ENCODE measurements at regions not wholly inside any gene's neighbourhood (a gene's known extent, or its start where the extent isn't known, plus 50 kb on each side); places are given as distances from the start of the nearest gene placed in this dataset.
"Not testable (repeated sequence)": the region's sequence is repeated elsewhere in the genome, so short reads cannot be mapped to it uniquely, and the experiment has no call there.

DNA sequence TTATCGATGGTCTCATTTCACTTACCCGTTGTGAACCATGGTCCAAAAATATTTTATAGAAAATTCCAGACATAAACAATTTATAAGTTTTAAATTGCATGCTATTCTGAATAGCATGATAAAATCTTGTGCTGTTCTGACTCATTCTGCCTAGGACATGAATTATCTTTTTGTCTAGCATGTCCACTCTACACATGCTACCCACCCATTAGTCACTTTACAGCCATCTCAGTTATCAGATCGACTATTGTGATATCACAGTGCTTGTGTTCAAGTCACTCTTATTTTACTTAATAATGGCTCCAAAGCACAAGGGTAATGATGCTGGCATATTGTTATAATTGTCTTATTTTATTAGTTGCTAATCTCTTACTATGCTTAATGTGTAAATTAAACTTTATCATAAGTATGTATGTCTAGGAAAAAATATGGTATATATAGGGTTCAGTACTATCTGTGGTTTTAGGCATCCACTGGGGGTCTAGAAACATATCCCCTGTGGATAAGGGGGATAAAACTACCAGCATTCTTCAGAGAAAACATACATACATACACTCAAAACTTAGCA, 252.0 kb upstream of the HTR1E start:
- no peaks in the 10 kb centered on the region for H3K36me3 Mint-ChIP-seq (ENCODE audit: low read depth)
- H3K4me3 Mint-ChIP-seq, result no peak overlapping the region
- no peak overlapping the region for H3K27ac Mint-ChIP-seq
- no peak for TF ChIP-seq CTCF (IDR thresholded peaks at IDR 0.05)
- H3K27me3 Mint-ChIP-seq (ENCODE audit: low read depth, poor library complexity), result no peaks in the 10 kb centered on the region
- H3K9me3 Mint-ChIP-seq, result peaks cover 3% of the 10 kb centered on the region
- no peaks in the 10 kb centered on the region for H3K4me1 Mint-ChIP-seq
- DNase-seq, result no peak

GRCh38 chr6:86683132-86683908, 254.0 kb upstream of the HTR1E start:
- Mint-ChIP-seq H3K9me3 (no peaks in the 10 kb centered on the region), H3K27me3 (ENCODE audit: low read depth, poor library complexity) (no peaks in the 10 kb centered on the region), H3K36me3 (ENCODE audit: low read depth) (no peaks in the 10 kb centered on the region), H3K4me3 (no peak overlapping the region), H3K27ac (no peak overlapping the region), H3K4me1 (no peaks in the 10 kb centered on the region)
- DNase-seq, result no peak
- no peak for TF ChIP-seq CTCF (IDR thresholded peaks at IDR 0.05)

GRCh38 chr6:86682297-86682696, 255.0 kb upstream of the HTR1E start:
- no peak overlapping the region for H3K4me3 Mint-ChIP-seq
- TF ChIP-seq CTCF (IDR thresholded peaks at IDR 0.05), result no peak
- H3K36me3 Mint-ChIP-seq (ENCODE audit: low read depth), result no peaks in the 10 kb centered on the region
- H3K9me3 Mint-ChIP-seq, result no peaks in the 10 kb centered on the region
- no peaks in the 10 kb centered on the region for H3K27me3 Mint-ChIP-seq (ENCODE audit: low read depth, poor library complexity)
- H3K27ac Mint-ChIP-seq, result no peak overlapping the region
- no peak for DNase-seq
- no peaks in the 10 kb centered on the region for H3K4me1 Mint-ChIP-seq

GRCh38 chr6:86681140-86681539, 256.2 kb upstream of the HTR1E start:
- not testable (repeated sequence) for H3K4me3 Mint-ChIP-seq; H3K36me3 Mint-ChIP-seq (ENCODE audit: low read depth); DNase-seq; H3K27ac Mint-ChIP-seq; H3K4me1 Mint-ChIP-seq; H3K27me3 Mint-ChIP-seq (ENCODE audit: low read depth, poor library complexity); H3K9me3 Mint-ChIP-seq

GRCh38 chr6:86672125-86672524, 265.2 kb upstream of the HTR1E start:
- H3K27ac Mint-ChIP-seq; DNase-seq; H3K27me3 Mint-ChIP-seq (ENCODE audit: low read depth, poor library complexity); H3K4me1 Mint-ChIP-seq; H3K4me3 Mint-ChIP-seq; H3K36me3 Mint-ChIP-seq (ENCODE audit: low read depth): not testable (repeated sequence)
- peaks cover 39% of the 10 kb centered on the region for H3K9me3 Mint-ChIP-seq

GRCh38 chr6:86657192-86657591, 280.1 kb upstream of the HTR1E start:
- Mint-ChIP-seq H3K36me3 (ENCODE audit: low read depth) (no peaks in the 10 kb centered on the region), H3K9me3 (peaks cover 3% of the 10 kb centered on the region), H3K27ac (no peak overlapping the region), H3K4me3 (no peak overlapping the region), H3K4me1 (no peaks in the 10 kb centered on the region), H3K27me3 (ENCODE audit: low read depth, poor library complexity) (peaks cover 3% of the 10 kb centered on the region)
- no peak for TF ChIP-seq CTCF (IDR thresholded peaks at IDR 0.05)
- no peak for DNase-seq

- H3K27ac Mint-ChIP-seq, result no peak overlapping the region
- no peaks in the 10 kb centered on the region for H3K9me3 Mint-ChIP-seq
- no peaks in the 10 kb centered on the region for H3K36me3 Mint-ChIP-seq (ENCODE audit: low read depth)
- no peaks in the 10 kb centered on the region for H3K4me1 Mint-ChIP-seq
- DNase-seq, result no peak
- no peak overlapping the region for H3K4me3 Mint-ChIP-seq
- no peak for TF ChIP-seq CTCF (IDR thresholded peaks at IDR 0.05)
- peaks cover 10% of the 10 kb centered on the region for H3K27me3 Mint-ChIP-seq (ENCODE audit: low read depth, poor library complexity)
Observed at GRCh38 chr6:86629123-86629522, 308.2 kb upstream of the HTR1E start.
